ENCODE measurements at regions not wholly inside any gene's neighbourhood (a gene's known extent, or its start where the extent isn't known, plus 50 kb on each side); places are given as distances from the start of the nearest gene placed in this dataset.

DNA sequence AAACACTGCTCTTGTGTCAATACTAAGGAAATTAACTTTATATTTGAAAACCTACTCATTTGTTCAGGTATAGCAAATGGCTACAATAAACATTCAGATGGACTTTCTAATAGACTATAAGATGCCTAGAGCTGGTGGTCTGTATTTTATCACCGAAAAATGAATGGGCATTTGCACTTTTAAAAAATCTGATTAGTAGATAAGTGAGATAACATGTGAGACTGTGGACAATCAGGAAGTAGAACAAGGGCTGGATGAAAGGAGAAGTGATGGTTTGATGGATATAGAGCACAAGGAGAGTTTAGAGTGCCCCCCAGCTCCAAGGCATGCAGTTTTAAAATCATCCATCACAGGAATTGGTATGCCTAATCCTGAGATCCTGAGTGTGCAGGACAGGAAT lies 308.4 kb upstream of the RARB start:
- Histone ChIP-seq H3K36me3 (replicated peaks; ENCODE audit: insufficient read depth, low read length) (no peaks in the 10 kb centered on the region), H3K4me2 (ENCODE audit: low read depth, low read length) (no peak overlapping the region), H3K27ac (ENCODE audit: low read length) (no peak overlapping the region), H3K4me1 (ENCODE audit: low read length) (no peaks in the 10 kb centered on the region), H3K27me3 (replicated peaks; ENCODE audit: insufficient read depth, low read length) (no peaks in the 10 kb centered on the region), H3K9me3 (replicated peaks; ENCODE audit: insufficient read depth, low read length) (no peaks in the 10 kb centered on the region), H3K4me3 (ENCODE audit: low read length) (no peak overlapping the region), H4K20me1 (ENCODE audit: insufficient read depth, low read length) (no peaks in the 10 kb centered on the region), H3K9me2 (replicated peaks; ENCODE audit: insufficient read depth, low read length) (no peaks in the 10 kb centered on the region), H3F3A (ENCODE audit: insufficient read depth, low read length) (no peaks in the 10 kb centered on the region), H2AFZ (ENCODE audit: low read length) (no peak overlapping the region), H3K79me2 (ENCODE audit: low read length) (no peaks in the 10 kb centered on the region), H3K9ac (ENCODE audit: low read length) (no peak overlapping the region)
- TF ChIP-seq CTCF (IDR thresholded peaks at IDR 0.05; ENCODE audit: low read length) (no peak), EZH2 (optimal IDR thresholded peaks at IDR 0.05; ENCODE audit: low read depth, low read length) (no peak), EZH2phosphoT487 (IDR thresholded peaks at IDR 0.05; ENCODE audit: low read length) (no peak)
- DNase-seq: no peak

DNA sequence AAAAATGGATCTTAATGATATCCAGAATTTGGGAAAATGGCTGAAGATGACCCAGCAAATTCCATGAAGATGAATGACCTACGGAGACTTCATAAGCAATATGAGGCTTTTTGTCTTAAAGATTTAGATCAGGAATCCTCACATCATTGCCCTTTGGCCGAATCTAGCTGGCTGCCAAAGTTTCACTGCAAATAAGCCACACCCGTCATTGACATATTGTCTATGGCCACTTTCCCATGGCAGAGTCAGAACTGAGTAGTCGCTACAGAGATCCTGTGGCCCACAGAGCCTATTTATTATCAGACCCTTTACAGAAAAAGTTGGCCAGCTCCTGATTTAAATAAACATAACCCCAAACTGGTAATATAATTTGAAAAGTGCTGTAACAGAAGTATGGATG lies 307.4 kb upstream of the RARB start:
- no peak overlapping the region for H3K4me3 ChIP-seq (ENCODE audit: low read length)

DNA sequence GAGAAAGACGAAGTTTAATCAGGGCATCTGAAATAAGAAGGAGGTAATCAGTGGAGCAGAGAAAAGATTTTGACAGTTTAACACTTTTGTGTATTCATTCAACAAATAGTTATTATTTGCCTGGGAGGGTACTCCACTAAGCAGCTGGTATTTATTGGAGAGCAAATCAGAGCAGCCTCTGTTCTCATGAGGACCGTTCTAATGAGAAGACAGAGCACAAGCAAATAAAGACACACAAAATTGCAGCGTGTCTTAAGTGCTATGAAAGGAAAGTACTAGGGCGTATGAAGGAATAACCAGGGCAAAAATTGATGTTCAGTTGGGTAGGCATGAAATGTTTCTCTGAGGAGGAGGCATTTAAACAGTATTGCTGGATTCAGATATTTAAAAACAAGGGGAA lies 302.9 kb upstream of the RARB start:
- no peaks in the 10 kb centered on the region for H3K27me3 ChIP-seq (replicated peaks; ENCODE audit: insufficient read depth, low read length)
- H3K9ac ChIP-seq (ENCODE audit: low read length): no peak overlapping the region
- H3K36me3 ChIP-seq (replicated peaks; ENCODE audit: insufficient read depth, low read length): no peaks in the 10 kb centered on the region
- H3K9me3 ChIP-seq (replicated peaks; ENCODE audit: insufficient read depth, low read length): no peaks in the 10 kb centered on the region
- H3K4me3 ChIP-seq (ENCODE audit: low read length): no peak overlapping the region
- DNase-seq: no peak
- no peaks in the 10 kb centered on the region for H3K4me1 ChIP-seq (ENCODE audit: low read length)
- no peak for TF ChIP-seq EZH2 (optimal IDR thresholded peaks at IDR 0.05; ENCODE audit: low read depth, low read length)
- no peak for TF ChIP-seq EZH2phosphoT487 (IDR thresholded peaks at IDR 0.05; ENCODE audit: low read length)
- TF ChIP-seq CTCF (IDR thresholded peaks at IDR 0.05; ENCODE audit: low read length): no peak
- no peaks in the 10 kb centered on the region for H3F3A ChIP-seq (ENCODE audit: insufficient read depth, low read length)
- H3K27ac ChIP-seq (ENCODE audit: low read length): no peak overlapping the region
- H2AFZ ChIP-seq (ENCODE audit: low read length): no peak overlapping the region
- H4K20me1 ChIP-seq (ENCODE audit: insufficient read depth, low read length): no peaks in the 10 kb centered on the region
- H3K4me2 ChIP-seq (ENCODE audit: low read depth, low read length): no peak overlapping the region
- no peaks in the 10 kb centered on the region for H3K79me2 ChIP-seq (ENCODE audit: low read length)
- H3K9me2 ChIP-seq (replicated peaks; ENCODE audit: insufficient read depth, low read length): no peaks in the 10 kb centered on the region

More for the DNA sequence above, 307.4 kb upstream of the RARB start:
- no peaks in the 10 kb centered on the region for H3K27me3 ChIP-seq (replicated peaks; ENCODE audit: insufficient read depth, low read length)
- H3K36me3 ChIP-seq (replicated peaks; ENCODE audit: insufficient read depth, low read length): no peaks in the 10 kb centered on the region
- H3F3A ChIP-seq (ENCODE audit: insufficient read depth, low read length): no peaks in the 10 kb centered on the region
- H3K9ac ChIP-seq (ENCODE audit: low read length): no peak overlapping the region
- H3K4me2 ChIP-seq (ENCODE audit: low read depth, low read length): no peak overlapping the region
- TF ChIP-seq EZH2 (optimal IDR thresholded peaks at IDR 0.05; ENCODE audit: low read depth, low read length) (no peak), EZH2phosphoT487 (IDR thresholded peaks at IDR 0.05; ENCODE audit: low read length) (no peak)
- no peaks in the 10 kb centered on the region for H3K9me3 ChIP-seq (replicated peaks; ENCODE audit: insufficient read depth, low read length)
- no peaks in the 10 kb centered on the region for H3K79me2 ChIP-seq (ENCODE audit: low read length)
- H3K27ac ChIP-seq (ENCODE audit: low read length): no peak overlapping the region
- no peaks in the 10 kb centered on the region for H3K4me1 ChIP-seq (ENCODE audit: low read length)
- no peaks in the 10 kb centered on the region for H3K9me2 ChIP-seq (replicated peaks; ENCODE audit: insufficient read depth, low read length)
- DNase-seq: no peak
- no peak overlapping the region for H2AFZ ChIP-seq (ENCODE audit: low read length)
- no peaks in the 10 kb centered on the region for H4K20me1 ChIP-seq (ENCODE audit: insufficient read depth, low read length)

DNA sequence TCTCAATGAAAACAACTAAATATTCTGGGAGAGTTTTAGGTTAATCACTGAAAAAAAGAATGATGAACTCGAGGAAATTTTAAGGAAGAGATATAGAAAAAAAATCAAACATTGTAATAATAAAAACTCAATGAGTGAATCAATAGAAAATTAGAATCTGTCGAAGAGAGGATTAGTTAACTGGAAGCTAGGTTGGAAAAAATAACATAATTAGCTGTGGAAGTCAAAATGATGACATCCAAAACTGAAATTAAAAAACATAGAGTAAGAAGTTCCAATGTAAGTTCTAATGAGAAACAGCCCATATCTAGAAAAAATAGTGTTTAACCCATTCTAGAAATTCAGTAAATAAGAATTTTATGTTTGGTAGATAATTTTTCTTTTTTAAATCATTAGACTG lies 299.3 kb upstream of the RARB start:
- Histone ChIP-seq H3K9me2 (replicated peaks; ENCODE audit: insufficient read depth, low read length) (no peaks in the 10 kb centered on the region), H3K9ac (ENCODE audit: low read length) (no peak overlapping the region), H3K36me3 (replicated peaks; ENCODE audit: insufficient read depth, low read length) (no peaks in the 10 kb centered on the region), H3K9me3 (replicated peaks; ENCODE audit: insufficient read depth, low read length) (no peaks in the 10 kb centered on the region), H4K20me1 (ENCODE audit: insufficient read depth, low read length) (no peaks in the 10 kb centered on the region), H3F3A (ENCODE audit: insufficient read depth, low read length) (no peaks in the 10 kb centered on the region), H3K4me3 (ENCODE audit: low read length) (no peak overlapping the region), H3K27ac (ENCODE audit: low read length) (no peak overlapping the region), H2AFZ (ENCODE audit: low read length) (no peak overlapping the region), H3K79me2 (ENCODE audit: low read length) (no peaks in the 10 kb centered on the region), H3K27me3 (replicated peaks; ENCODE audit: insufficient read depth, low read length) (no peaks in the 10 kb centered on the region), H3K4me1 (ENCODE audit: low read length) (no peaks in the 10 kb centered on the region), H3K4me2 (ENCODE audit: low read depth, low read length) (no peak overlapping the region)
- DNase-seq: no peak
- no peak for TF ChIP-seq EZH2 (optimal IDR thresholded peaks at IDR 0.05; ENCODE audit: low read depth, low read length)
